Activated CD8-positive, alpha-beta memory T cell treated with anti-CD3 and anti-CD28 coated beads for 36 hours (primary cell): ENCODE measurements at regions not wholly inside any gene's neighbourhood (a gene's known extent, or its start where the extent isn't known, plus 50 kb on each side); places are given as distances from the start of the nearest gene placed in this dataset.

Experiments used
- CTCF ChIA-PET: fragments of 350-600 bp; sonication (Branson Sonifier 250); formaldehyde crosslinking; loops from one replicate; lab custom pipeline; 2021; ENCODE audit warnings: antibody characterized with exemption; lab: Charles Lee
- POLR2A ChIA-PET: fragments of 350-600 bp; sonication (Branson Sonifier 250); formaldehyde crosslinking; loops from one replicate; lab custom pipeline; 2021; ENCODE audit warnings: antibody characterized with exemption; lab: Charles Lee

- ChIA-PET CTCF (no interaction called here), POLR2A (no interaction called here)
Measured at GRCh38 chr20:21033817-21034216, 72.3 kb downstream of the LINC00237 start.

- POLR2A ChIA-PET = interaction anchor here (0.6 kb wide), 1 partner anchor 23 kb away, joined by 3 read pairs; no protein-coding TSS in a partner anchor
- CTCF ChIA-PET = no interaction called here
Measured at GRCh38 chr20:21031666-21032065, 74.5 kb downstream of the LINC00237 start.

GRCh38 chr20:21029341-21029740 lies 76.8 kb downstream of the LINC00237 start:
- ChIA-PET CTCF (no interaction called here), POLR2A (no interaction called here)

- CTCF ChIA-PET = no interaction called here
- POLR2A ChIA-PET = no interaction called here
Measured at GRCh38 chr20:21028921-21029320, 77.2 kb downstream of the LINC00237 start.

GRCh38 chr20:21028436-21028835 lies 77.7 kb downstream of the LINC00237 start:
- ChIA-PET POLR2A (no interaction called here), CTCF (interaction anchor here (0.7 kb wide), 1 partner anchor 285 kb away, joined by 3 read pairs; no protein-coding TSS in a partner anchor)

GRCh38 chr20:21027569-21027968 lies 78.6 kb downstream of the LINC00237 start:
- POLR2A ChIA-PET = no interaction called here
- CTCF ChIA-PET = no interaction called here

GRCh38 chr20:21026951-21027350 lies 79.2 kb downstream of the LINC00237 start:
- ChIA-PET CTCF (no interaction called here), POLR2A (no interaction called here)

- ChIA-PET POLR2A (no interaction called here), CTCF (no interaction called here)
Measured at GRCh38 chr20:21024420-21024819, 81.7 kb downstream of the LINC00237 start.

GRCh38 chr20:21022925-21023324 lies 83.2 kb downstream of the LINC00237 start:
- ChIA-PET CTCF (no interaction called here), POLR2A (no interaction called here)

- POLR2A ChIA-PET = no interaction called here
- CTCF ChIA-PET = no interaction called here
Measured at GRCh38 chr20:21021472-21021790, 84.7 kb downstream of the LINC00237 start.

GRCh38 chr20:21020659-21021471 lies 85.3 kb downstream of the LINC00237 start:
- POLR2A ChIA-PET = no interaction called here
- CTCF ChIA-PET = no interaction called here

GRCh38 chr20:21019814-21020658 lies 86.1 kb downstream of the LINC00237 start:
- CTCF ChIA-PET = no interaction called here
- POLR2A ChIA-PET = no interaction called here

- CTCF ChIA-PET = no interaction called here
- POLR2A ChIA-PET = no interaction called here
Measured at GRCh38 chr20:21019468-21019813, 86.7 kb downstream of the LINC00237 start.

- CTCF ChIA-PET = no interaction called here
Measured at GRCh38 chr20:21018576-21018975, 87.6 kb downstream of the LINC00237 start.

GRCh38 chr20:21017528-21018085 lies 88.6 kb downstream of the LINC00237 start:
- ChIA-PET CTCF (no interaction called here), POLR2A (no interaction called here)

More at GRCh38 chr20:21018576-21018975, 87.6 kb downstream of the LINC00237 start:
- POLR2A ChIA-PET = no interaction called here

GRCh38 chr20:21016751-21017150 lies 89.4 kb downstream of the LINC00237 start:
- POLR2A ChIA-PET = no interaction called here
- CTCF ChIA-PET = no interaction called here

- POLR2A ChIA-PET = no interaction called here
- CTCF ChIA-PET = no interaction called here
Measured at GRCh38 chr20:21014528-21014927, 91.6 kb downstream of the LINC00237 start.

GRCh38 chr20:21008951-21009350 lies 97.2 kb downstream of the LINC00237 start:
- CTCF ChIA-PET = no interaction called here
- POLR2A ChIA-PET = no interaction called here

- ChIA-PET POLR2A (no interaction called here), CTCF (no interaction called here)
Measured at GRCh38 chr20:21006611-21007010, 99.5 kb downstream of the LINC00237 start.

- ChIA-PET POLR2A (no interaction called here), CTCF (no interaction called here)
Measured at GRCh38 chr20:21004386-21005076, 101.6 kb downstream of the LINC00237 start.
